ENCODE measurements at regions not wholly inside any gene's neighbourhood (a gene's known extent, or its start where the extent isn't known, plus 50 kb on each side); places are given as distances from the start of the nearest gene placed in this dataset.

- DNase-seq (ENCODE audit: low spot score): no peak
Observed at GRCh38 chr7:119436882-119437281, 836.1 kb upstream of the KCND2 start.

- no peak for DNase-seq (ENCODE audit: low spot score)
Observed at GRCh38 chr7:119438315-119438714, 834.7 kb upstream of the KCND2 start.

GRCh38 chr7:119439192-119439591 lies 833.8 kb upstream of the KCND2 start:
- no peak for DNase-seq (ENCODE audit: low spot score)

- DNase-seq (ENCODE audit: low spot score): peak; percentile 5
Observed at GRCh38 chr7:119452401-119452800, 820.6 kb upstream of the KCND2 start.

- DNase-seq (ENCODE audit: low spot score): no peak
Observed at GRCh38 chr7:119465798-119466305, 807.1 kb upstream of the KCND2 start.

GRCh38 chr7:119472408-119473038 lies 800.5 kb upstream of the KCND2 start:
- no peak for DNase-seq (ENCODE audit: low spot score)

- DNase-seq (ENCODE audit: low spot score): peak; percentile 19
Observed at GRCh38 chr7:119482209-119482608, 790.8 kb upstream of the KCND2 start.

GRCh38 chr7:119482671-119483070 lies 790.3 kb upstream of the KCND2 start:
- no peak for DNase-seq (ENCODE audit: low spot score)

GRCh38 chr7:119483364-119483763 lies 789.6 kb upstream of the KCND2 start:
- no peak for DNase-seq (ENCODE audit: low spot score)

- no peak for DNase-seq (ENCODE audit: low spot score)
Observed at GRCh38 chr7:119514326-119514725, 758.6 kb upstream of the KCND2 start.

- DNase-seq (ENCODE audit: low spot score): no peak
Observed at GRCh38 chr7:119515214-119515613, 757.8 kb upstream of the KCND2 start.

- DNase-seq (ENCODE audit: low spot score): no peak
Observed at GRCh38 chr7:119515962-119516361, 757.0 kb upstream of the KCND2 start.

- DNase-seq (ENCODE audit: low spot score): no peak
Observed at GRCh38 chr7:119522263-119522662, 750.7 kb upstream of the KCND2 start.

- DNase-seq (ENCODE audit: low spot score): no peak
Observed at GRCh38 chr7:119522698-119523097, 750.3 kb upstream of the KCND2 start.

GRCh38 chr7:119545118-119545517 lies 727.9 kb upstream of the KCND2 start:
- DNase-seq (ENCODE audit: low spot score): peak; percentile 75

- no peak for DNase-seq (ENCODE audit: low spot score)
Observed at GRCh38 chr7:119555788-119556187, 717.2 kb upstream of the KCND2 start.

- no peak for DNase-seq (ENCODE audit: low spot score)
Observed at GRCh38 chr7:119556436-119556835, 716.5 kb upstream of the KCND2 start.

GRCh38 chr7:119561751-119562150 lies 711.2 kb upstream of the KCND2 start:
- no peak for DNase-seq (ENCODE audit: low spot score)

GRCh38 chr7:119562839-119563238 lies 710.1 kb upstream of the KCND2 start:
- DNase-seq (ENCODE audit: low spot score): no peak

- DNase-seq (ENCODE audit: low spot score): peak; percentile 52
Observed at GRCh38 chr7:119571666-119572065, 701.3 kb upstream of the KCND2 start.

- DNase-seq (ENCODE audit: low spot score): no peak
Observed at GRCh38 chr7:119572132-119572531, 700.8 kb upstream of the KCND2 start.

- DNase-seq (ENCODE audit: low spot score): no peak
Observed at GRCh38 chr7:119572541-119572940, 700.4 kb upstream of the KCND2 start.

- no peak for DNase-seq (ENCODE audit: low spot score)
Observed at GRCh38 chr7:119578116-119578515, 694.9 kb upstream of the KCND2 start.

- no peak for DNase-seq (ENCODE audit: low spot score)
Observed at GRCh38 chr7:119594956-119595355, 678.0 kb upstream of the KCND2 start.

Measured in kidney tubule cell (primary cell).